ENCODE measurements at regions not wholly inside any gene's neighbourhood (a gene's known extent, or its start where the extent isn't known, plus 50 kb on each side); places are given as distances from the start of the nearest gene placed in this dataset.

DNA sequence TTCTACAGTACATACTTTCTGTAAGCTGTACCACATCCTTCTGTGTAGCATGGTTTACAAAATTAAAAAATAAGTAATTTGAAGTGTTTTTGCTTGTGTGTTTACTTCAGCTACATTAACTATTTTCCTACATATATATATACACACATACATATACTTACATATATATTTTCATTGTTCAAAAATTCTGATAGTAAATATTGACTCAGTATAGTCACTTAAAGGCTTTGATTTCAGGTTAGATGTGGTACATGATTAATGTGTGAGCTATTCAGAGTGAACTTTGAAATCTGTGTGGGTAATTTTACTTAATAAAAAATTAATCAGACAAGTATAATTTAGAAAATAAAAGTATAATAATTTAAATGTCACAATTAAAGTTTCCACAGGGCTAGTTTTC lies 306.7 kb upstream of the CDH18 start:
- no peak overlapping the region for H2AK5ac ChIP-seq (ENCODE audit: low read length)
- no peak overlapping the region for H3K23ac ChIP-seq (ENCODE audit: low read length)
- no peaks in the 10 kb centered on the region for H3K79me2 ChIP-seq (ENCODE audit: control insufficient read depth, insufficient read depth, low read length)
- H3K36me3 ChIP-seq (ENCODE audit: control insufficient read depth, insufficient read depth, low read length) = no peaks in the 10 kb centered on the region
- no peaks in the 10 kb centered on the region for H3K27me3 ChIP-seq (ENCODE audit: insufficient read depth, low read length, poor library complexity)
- no peak overlapping the region for H3K56ac ChIP-seq (ENCODE audit: low read length)
- H2BK120ac ChIP-seq (ENCODE audit: low read depth, low read length) = no peak overlapping the region
- H3K79me1 ChIP-seq (ENCODE audit: low read length) = no peaks in the 10 kb centered on the region
- H2BK15ac ChIP-seq (replicated peaks; ENCODE audit: low read depth) = no peak overlapping the region
- no peaks in the 10 kb centered on the region for H3K4me1 ChIP-seq (ENCODE audit: control insufficient read depth, low read depth, low read length)
- no peak for DNase-seq
- no peak overlapping the region for H3K4ac ChIP-seq (ENCODE audit: low read depth, low read length)
- H2BK5ac ChIP-seq (ENCODE audit: low read length) = no peak overlapping the region
- H3K4me3 ChIP-seq (ENCODE audit: low read length) = no peak overlapping the region
- no peak overlapping the region for H3K9ac ChIP-seq (ENCODE audit: low read length)
- H4K8ac ChIP-seq (ENCODE audit: low read depth, low read length) = no peak overlapping the region
- H3K18ac ChIP-seq (ENCODE audit: low read length) = no peak overlapping the region
- no peak overlapping the region for H3K27ac ChIP-seq (ENCODE audit: low read depth, low read length)
- H3K4me2 ChIP-seq (ENCODE audit: low read length) = no peak overlapping the region
- H4K5ac ChIP-seq (ENCODE audit: low read length) = no peak overlapping the region

DNA sequence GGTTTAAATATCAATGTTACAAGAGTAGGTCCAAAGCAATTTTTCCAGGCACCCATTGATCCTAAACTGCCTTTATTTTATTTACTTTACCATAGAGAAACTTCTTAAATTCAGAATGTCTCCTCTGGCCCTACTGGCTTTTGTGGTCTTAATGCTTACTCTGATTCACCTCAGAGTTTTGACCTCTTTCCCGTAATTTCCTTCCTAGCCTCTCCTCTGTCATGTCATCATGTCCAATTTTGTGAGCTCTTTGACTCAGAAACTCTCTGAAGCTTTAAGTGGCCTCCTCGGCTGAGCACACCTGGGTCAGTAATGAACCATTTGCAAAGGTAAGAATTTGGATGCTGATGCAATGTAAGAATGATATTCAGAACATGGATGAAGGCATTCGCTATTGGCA lies 303.8 kb upstream of the CDH18 start:
- no peak overlapping the region for H2BK5ac ChIP-seq (ENCODE audit: low read length)
- DNase-seq = no peak
- no peak overlapping the region for H3K4me2 ChIP-seq (ENCODE audit: low read length)
- no peak overlapping the region for H3K23ac ChIP-seq (ENCODE audit: low read length)
- H3K4me3 ChIP-seq (ENCODE audit: low read length) = no peak overlapping the region
- no peak overlapping the region for H4K5ac ChIP-seq (ENCODE audit: low read length)
- no peaks in the 10 kb centered on the region for H3K27me3 ChIP-seq (ENCODE audit: insufficient read depth, low read length, poor library complexity)
- no peaks in the 10 kb centered on the region for H3K36me3 ChIP-seq (ENCODE audit: control insufficient read depth, insufficient read depth, low read length)
- no peaks in the 10 kb centered on the region for H3K4me1 ChIP-seq (ENCODE audit: control insufficient read depth, low read depth, low read length)
- no peak overlapping the region for H3K27ac ChIP-seq (ENCODE audit: low read depth, low read length)
- no peak overlapping the region for H3K4ac ChIP-seq (ENCODE audit: low read depth, low read length)
- H2BK15ac ChIP-seq (replicated peaks; ENCODE audit: low read depth) = no peak overlapping the region
- no peak overlapping the region for H3K18ac ChIP-seq (ENCODE audit: low read length)
- H3K79me2 ChIP-seq (ENCODE audit: control insufficient read depth, insufficient read depth, low read length) = no peaks in the 10 kb centered on the region
- H3K79me1 ChIP-seq (ENCODE audit: low read length) = no peaks in the 10 kb centered on the region
- no peak overlapping the region for H3K56ac ChIP-seq (ENCODE audit: low read length)
- H3K9ac ChIP-seq (ENCODE audit: low read length) = no peak overlapping the region
- H4K8ac ChIP-seq (ENCODE audit: low read depth, low read length) = no peak overlapping the region
- H2AK5ac ChIP-seq (ENCODE audit: low read length) = no peak overlapping the region
- no peak overlapping the region for H2BK120ac ChIP-seq (ENCODE audit: low read depth, low read length)
- WGBS (ENCODE audit: extremely low coverage, insufficient coverage, low lambda C conversion rate) = no CpG with 5 or more reads among the region's 3 CpGs

DNA sequence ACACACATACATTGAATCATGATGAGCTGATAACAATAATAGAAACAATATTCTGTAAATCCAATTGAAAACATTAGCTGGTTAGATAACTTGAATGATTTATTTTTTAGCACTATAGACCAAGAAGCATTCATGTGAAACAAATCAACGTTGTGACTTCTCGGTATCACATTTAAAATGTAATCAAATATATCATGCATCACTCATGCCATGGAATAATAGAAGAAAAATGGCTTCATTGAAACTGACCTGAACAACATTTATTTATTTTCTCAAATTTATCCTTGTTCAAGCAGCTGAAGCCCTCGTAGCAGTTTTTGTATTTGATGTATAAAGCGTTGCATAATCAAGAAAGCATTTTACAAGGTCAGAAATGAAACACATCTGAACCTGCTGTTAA lies 299.6 kb upstream of the CDH18 start:
- Histone ChIP-seq H3K27ac (ENCODE audit: low read depth, low read length) (no peak overlapping the region), H4K5ac (ENCODE audit: low read length) (no peak overlapping the region), H2BK15ac (replicated peaks; ENCODE audit: low read depth) (no peak overlapping the region), H3K56ac (ENCODE audit: low read length) (no peak overlapping the region), H3K4ac (ENCODE audit: low read depth, low read length) (no peak overlapping the region), H3K9ac (ENCODE audit: low read length) (no peak overlapping the region), H3K79me1 (ENCODE audit: low read length) (no peaks in the 10 kb centered on the region), H2AK5ac (ENCODE audit: low read length) (no peak overlapping the region), H3K79me2 (ENCODE audit: control insufficient read depth, insufficient read depth, low read length) (no peaks in the 10 kb centered on the region), H3K23ac (ENCODE audit: low read length) (no peak overlapping the region), H2BK5ac (ENCODE audit: low read length) (no peak overlapping the region), H3K27me3 (ENCODE audit: insufficient read depth, low read length, poor library complexity) (no peaks in the 10 kb centered on the region), H3K4me1 (ENCODE audit: control insufficient read depth, low read depth, low read length) (no peaks in the 10 kb centered on the region), H3K4me3 (ENCODE audit: low read length) (no peak overlapping the region), H3K4me2 (ENCODE audit: low read length) (no peak overlapping the region), H4K8ac (ENCODE audit: low read depth, low read length) (no peak overlapping the region), H3K18ac (ENCODE audit: low read length) (no peak overlapping the region), H3K36me3 (ENCODE audit: control insufficient read depth, insufficient read depth, low read length) (no peaks in the 10 kb centered on the region), H2BK120ac (ENCODE audit: low read depth, low read length) (no peak overlapping the region)
- no CpG with 5 or more reads among the region's 4 CpGs for WGBS (ENCODE audit: extremely low coverage, insufficient coverage, low lambda C conversion rate)
- no peak for DNase-seq

DNA sequence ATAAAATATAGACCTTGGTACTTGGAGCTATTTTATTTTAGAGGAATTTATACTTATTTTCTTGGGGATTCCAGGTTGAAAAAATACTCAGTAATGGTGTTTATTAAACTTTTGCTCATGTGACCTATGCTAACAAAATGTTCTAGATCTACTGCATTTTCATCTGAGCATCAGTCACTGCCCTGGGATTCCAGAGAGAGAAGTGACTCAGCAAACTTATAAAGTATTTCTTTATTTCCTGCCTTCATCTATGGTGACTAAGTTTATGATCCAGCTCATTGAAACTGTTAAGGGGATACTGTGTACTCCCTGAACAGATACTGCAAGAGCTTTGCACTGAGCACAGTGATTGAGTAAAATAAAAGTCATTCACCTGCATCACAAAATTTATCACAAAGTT lies 298.5 kb upstream of the CDH18 start:
- Histone ChIP-seq H3K4me2 (ENCODE audit: low read length) (no peak overlapping the region), H4K8ac (ENCODE audit: low read depth, low read length) (no peak overlapping the region), H3K27me3 (ENCODE audit: insufficient read depth, low read length, poor library complexity) (no peaks in the 10 kb centered on the region), H4K5ac (ENCODE audit: low read length) (no peak overlapping the region), H3K36me3 (ENCODE audit: control insufficient read depth, insufficient read depth, low read length) (no peaks in the 10 kb centered on the region), H3K56ac (ENCODE audit: low read length) (no peak overlapping the region), H3K79me1 (ENCODE audit: low read length) (no peaks in the 10 kb centered on the region), H2AK5ac (ENCODE audit: low read length) (no peak overlapping the region), H3K27ac (ENCODE audit: low read depth, low read length) (no peak overlapping the region), H2BK5ac (ENCODE audit: low read length) (no peak overlapping the region), H2BK15ac (replicated peaks; ENCODE audit: low read depth) (no peak overlapping the region), H2BK120ac (ENCODE audit: low read depth, low read length) (no peak overlapping the region), H3K79me2 (ENCODE audit: control insufficient read depth, insufficient read depth, low read length) (no peaks in the 10 kb centered on the region), H3K23ac (ENCODE audit: low read length) (no peak overlapping the region), H3K9ac (ENCODE audit: low read length) (no peak overlapping the region), H3K4ac (ENCODE audit: low read depth, low read length) (no peak overlapping the region), H3K4me1 (ENCODE audit: control insufficient read depth, low read depth, low read length) (no peaks in the 10 kb centered on the region), H3K18ac (ENCODE audit: low read length) (no peak overlapping the region), H3K4me3 (ENCODE audit: low read length) (no peak overlapping the region)
- DNase-seq = no peak

DNA sequence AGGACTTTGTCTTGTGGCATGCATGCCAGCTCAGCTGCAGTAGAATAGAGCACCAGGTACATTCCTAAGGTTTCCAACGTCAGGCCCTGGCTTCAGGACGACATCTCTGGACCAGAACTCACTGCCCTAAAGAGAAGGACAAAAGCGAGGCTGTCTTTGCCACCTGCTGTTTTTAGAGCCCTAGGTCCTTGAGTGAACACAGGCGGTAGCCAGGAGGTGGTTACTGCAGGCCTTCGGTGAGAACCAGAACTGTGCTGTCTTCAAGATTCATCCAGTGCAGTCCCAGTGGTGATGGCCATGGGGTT lies 288.9 kb upstream of the CDH18 start:
- WGBS (ENCODE audit: extremely low coverage, insufficient coverage, low lambda C conversion rate) = no CpG with 5 or more reads among the region's 5 CpGs
- H4K5ac ChIP-seq (ENCODE audit: low read length) = no peak overlapping the region
- H2BK15ac ChIP-seq (replicated peaks; ENCODE audit: low read depth) = no peak overlapping the region
- no peaks in the 10 kb centered on the region for H3K36me3 ChIP-seq (ENCODE audit: control insufficient read depth, insufficient read depth, low read length)
- no peak overlapping the region for H3K4me2 ChIP-seq (ENCODE audit: low read length)
- H3K4me3 ChIP-seq (ENCODE audit: low read length) = no peak overlapping the region
- H2BK120ac ChIP-seq (ENCODE audit: low read depth, low read length) = no peak overlapping the region
- H3K56ac ChIP-seq (ENCODE audit: low read length) = peak overlapping the region; percentile 22
- no peaks in the 10 kb centered on the region for H3K79me1 ChIP-seq (ENCODE audit: low read length)
- no peak overlapping the region for H3K4ac ChIP-seq (ENCODE audit: low read depth, low read length)
- H3K9ac ChIP-seq (ENCODE audit: low read length) = no peak overlapping the region
- H3K4me1 ChIP-seq (ENCODE audit: control insufficient read depth, low read depth, low read length) = no peaks in the 10 kb centered on the region
- no peak overlapping the region for H3K23ac ChIP-seq (ENCODE audit: low read length)
- no peak overlapping the region for H2BK5ac ChIP-seq (ENCODE audit: low read length)
- DNase-seq = peak; percentile 10
- no peaks in the 10 kb centered on the region for H3K27me3 ChIP-seq (ENCODE audit: insufficient read depth, low read length, poor library complexity)
- H3K27ac ChIP-seq (ENCODE audit: low read depth, low read length) = no peak overlapping the region
- no peak overlapping the region for H2AK5ac ChIP-seq (ENCODE audit: low read length)
- H3K79me2 ChIP-seq (ENCODE audit: control insufficient read depth, insufficient read depth, low read length) = no peaks in the 10 kb centered on the region
- no peak overlapping the region for H3K18ac ChIP-seq (ENCODE audit: low read length)
- no peak overlapping the region for H4K8ac ChIP-seq (ENCODE audit: low read depth, low read length)

DNA sequence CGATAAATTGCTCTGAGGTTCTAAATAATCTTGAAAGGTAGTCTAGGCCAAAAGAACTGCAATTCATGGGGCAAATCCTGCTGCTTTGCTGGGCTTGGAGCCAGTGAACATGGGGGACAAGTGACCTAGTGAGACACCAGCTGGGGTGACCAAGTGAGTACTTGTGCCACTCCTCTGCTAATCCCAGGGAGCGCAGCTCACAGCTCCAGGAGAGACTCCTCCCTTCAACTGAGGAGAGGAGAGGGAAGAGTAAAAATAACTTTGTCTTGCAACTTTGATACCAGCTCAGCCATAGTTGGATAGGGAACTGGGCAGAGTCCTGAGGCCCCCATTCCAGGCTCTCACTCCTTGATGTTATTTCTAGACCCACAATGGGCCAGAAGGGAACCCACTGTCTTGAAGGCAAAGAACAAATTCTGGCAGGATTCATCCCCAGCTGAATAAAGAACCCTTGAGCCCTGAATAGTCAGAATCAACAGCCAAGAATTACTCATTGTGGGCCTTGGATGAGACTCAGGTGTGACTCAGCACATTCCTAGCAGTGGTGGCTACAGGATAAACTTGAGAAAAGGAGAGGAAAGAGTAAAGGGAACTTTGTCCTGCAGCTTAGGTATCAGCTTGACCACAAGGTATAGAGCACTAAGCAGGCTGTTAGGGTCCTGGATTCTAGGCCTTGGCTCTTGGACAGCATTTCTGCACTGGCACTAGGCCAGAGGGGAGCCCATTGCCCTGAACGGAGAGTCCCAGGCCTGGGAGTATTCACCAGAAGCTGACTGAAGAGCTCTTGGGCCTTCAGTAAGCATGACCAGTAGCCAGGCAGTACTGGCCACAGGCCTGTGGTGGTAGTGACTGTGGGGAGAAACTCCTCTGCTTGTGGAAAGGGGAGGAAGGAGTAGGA lies 288.3 kb upstream of the CDH18 start:
- no peak overlapping the region for H3K18ac ChIP-seq (ENCODE audit: low read length)
- H3K9ac ChIP-seq (ENCODE audit: low read length) = no peak overlapping the region
- H2BK15ac ChIP-seq (replicated peaks; ENCODE audit: low read depth) = no peak overlapping the region
- no peak overlapping the region for H3K4me2 ChIP-seq (ENCODE audit: low read length)
- no peak overlapping the region for H2AK5ac ChIP-seq (ENCODE audit: low read length)
- H2BK5ac ChIP-seq (ENCODE audit: low read length) = no peak overlapping the region
- no peak overlapping the region for H3K23ac ChIP-seq (ENCODE audit: low read length)
- no peak overlapping the region for H4K5ac ChIP-seq (ENCODE audit: low read length)
- WGBS (ENCODE audit: extremely low coverage, insufficient coverage, low lambda C conversion rate) = no CpG with 5 or more reads among the region's 3 CpGs
- no peaks in the 10 kb centered on the region for H3K79me1 ChIP-seq (ENCODE audit: low read length)
- no peak overlapping the region for H3K27ac ChIP-seq (ENCODE audit: low read depth, low read length)
- H3K4ac ChIP-seq (ENCODE audit: low read depth, low read length) = no peak overlapping the region
- H3K56ac ChIP-seq (ENCODE audit: low read length) = peak overlapping the region; percentile 22
- no peaks in the 10 kb centered on the region for H3K79me2 ChIP-seq (ENCODE audit: control insufficient read depth, insufficient read depth, low read length)
- no peaks in the 10 kb centered on the region for H3K4me1 ChIP-seq (ENCODE audit: control insufficient read depth, low read depth, low read length)
- no peak overlapping the region for H2BK120ac ChIP-seq (ENCODE audit: low read depth, low read length)
- peak; percentile 68 for DNase-seq
- H3K4me3 ChIP-seq (ENCODE audit: low read length) = no peak overlapping the region
- no peaks in the 10 kb centered on the region for H3K27me3 ChIP-seq (ENCODE audit: insufficient read depth, low read length, poor library complexity)
- H4K8ac ChIP-seq (ENCODE audit: low read depth, low read length) = no peak overlapping the region
- H3K36me3 ChIP-seq (ENCODE audit: control insufficient read depth, insufficient read depth, low read length) = no peaks in the 10 kb centered on the region

All from mesendoderm (in vitro differentiated cells).